IPS-20b (cell line): ENCODE measurements at regions not wholly inside any gene's neighbourhood (a gene's known extent, or its start where the extent isn't known, plus 50 kb on each side); places are given as distances from the start of the nearest gene placed in this dataset.

Experiments used
- H3K27ac ChIP-seq: one replicate; pipeline ENCODE4 v1.5.1; 2013; ENCODE audit warnings: low read length
- H3K27me3 ChIP-seq: 2 replicates; pipeline ENCODE4 v1.6.1; 2013; ENCODE audit warnings: mild to moderate bottlenecking, low read length, inconsistent platforms; ENCODE audit not compliant: insufficient read depth
- H3K36me3 ChIP-seq: 2 replicates; pipeline ENCODE4 v1.6.1; 2013; ENCODE audit warnings: low read depth, mild to moderate bottlenecking, inconsistent platforms, low read length, moderate library complexity; ENCODE audit not compliant: insufficient read depth
- H3K4me1 ChIP-seq: 2 replicates; pipeline ENCODE4 v1.6.1; 2013; ENCODE audit warnings: mild to moderate bottlenecking, control low read depth, inconsistent platforms, low read length, moderate library complexity; ENCODE audit not compliant: insufficient read depth
- H3K4me3 ChIP-seq: 2 replicates; pipeline ENCODE4 v1.5.1; 2013; ENCODE audit warnings: mild to moderate bottlenecking, low read length, inconsistent platforms
- H3K9ac ChIP-seq: 2 replicates; pipeline ENCODE4 v1.6.1; 2013; ENCODE audit warnings: low read depth, mild to moderate bottlenecking, inconsistent platforms, low read length, moderate library complexity
- H3K9me3 ChIP-seq: 2 replicates; pipeline ENCODE4 v1.6.1; 2013; ENCODE audit warnings: mild to moderate bottlenecking, low read depth, low read length, inconsistent platforms; ENCODE audit not compliant: insufficient read depth

- H3K27ac ChIP-seq = no peak overlapping the region
- no peaks in the 10 kb centered on the region for H3K9me3 ChIP-seq
- peaks cover 12% of the 10 kb centered on the region; the same call in 1 of the 2 replicates for H3K4me1 ChIP-seq
- no peak overlapping the region for H3K4me3 ChIP-seq
- H3K9ac ChIP-seq = no peak overlapping the region
- H3K36me3 ChIP-seq = no peaks in the 10 kb centered on the region
- H3K27me3 ChIP-seq = no peaks in the 10 kb centered on the region
Measured at GRCh38 chr5:14959399-14960119, 88.0 kb upstream of the ANKH start.

GRCh38 chr5:14958188-14958587, 86.6 kb upstream of the ANKH start:
- no peak overlapping the region for H3K27ac ChIP-seq

GRCh38 chr5:14956423-14957046, 85.0 kb upstream of the ANKH start:
- H3K27ac ChIP-seq = no peak overlapping the region
- no peaks in the 10 kb centered on the region for H3K27me3 ChIP-seq
- peak overlapping the region; percentile 31 for H3K4me3 ChIP-seq
- H3K4me1 ChIP-seq = peaks cover 12% of the 10 kb centered on the region; the same call in 1 of the 2 replicates
- no peaks in the 10 kb centered on the region for H3K36me3 ChIP-seq
- no peak overlapping the region for H3K9ac ChIP-seq
- H3K9me3 ChIP-seq = no peaks in the 10 kb centered on the region

More at GRCh38 chr5:14958188-14958587, 86.6 kb upstream of the ANKH start:
- Histone ChIP-seq H3K9ac (no peak overlapping the region), H3K36me3 (no peaks in the 10 kb centered on the region), H3K4me3 (no peak overlapping the region), H3K4me1 (peaks cover 12% of the 10 kb centered on the region; the same call in 1 of the 2 replicates), H3K9me3 (no peaks in the 10 kb centered on the region), H3K27me3 (no peaks in the 10 kb centered on the region)

GRCh38 chr5:14954616-14955343, 83.2 kb upstream of the ANKH start:
- Histone ChIP-seq H3K27ac (no peak overlapping the region), H3K9me3 (no peaks in the 10 kb centered on the region), H3K4me3 (no peak overlapping the region), H3K4me1 (peaks cover 12% of the 10 kb centered on the region; the same call in 1 of the 2 replicates), H3K36me3 (no peaks in the 10 kb centered on the region), H3K9ac (no peak overlapping the region), H3K27me3 (no peaks in the 10 kb centered on the region)

GRCh38 chr5:14954216-14954615, 82.6 kb upstream of the ANKH start:
- no peaks in the 10 kb centered on the region for H3K27me3 ChIP-seq
- no peak overlapping the region for H3K9ac ChIP-seq
- H3K36me3 ChIP-seq = no peaks in the 10 kb centered on the region
- H3K27ac ChIP-seq = no peak overlapping the region
- peaks cover 12% of the 10 kb centered on the region; the same call in 1 of the 2 replicates for H3K4me1 ChIP-seq
- H3K4me3 ChIP-seq = no peak overlapping the region
- H3K9me3 ChIP-seq = no peaks in the 10 kb centered on the region

- Histone ChIP-seq H3K4me3 (no peak overlapping the region), H3K4me1 (peaks cover 12% of the 10 kb centered on the region; the same call in 1 of the 2 replicates), H3K27ac (no peak overlapping the region), H3K27me3 (no peaks in the 10 kb centered on the region), H3K9ac (no peak overlapping the region), H3K36me3 (no peaks in the 10 kb centered on the region), H3K9me3 (no peaks in the 10 kb centered on the region)
Measured at GRCh38 chr5:14953075-14953607, 81.6 kb upstream of the ANKH start.

- no peak overlapping the region for H3K9ac ChIP-seq
- no peak overlapping the region for H3K4me3 ChIP-seq
- H3K27me3 ChIP-seq = no peaks in the 10 kb centered on the region
- H3K36me3 ChIP-seq = no peaks in the 10 kb centered on the region
- H3K27ac ChIP-seq = no peak overlapping the region
- H3K9me3 ChIP-seq = no peaks in the 10 kb centered on the region
- H3K4me1 ChIP-seq = no peaks in the 10 kb centered on the region
Measured at GRCh38 chr5:14948383-14948782, 76.8 kb upstream of the ANKH start.

GRCh38 chr5:14946815-14947620, 75.4 kb upstream of the ANKH start:
- Histone ChIP-seq H3K9ac (no peak overlapping the region), H3K9me3 (no peaks in the 10 kb centered on the region)

GRCh38 chr5:14945450-14945849, 73.9 kb upstream of the ANKH start:
- H3K4me3 ChIP-seq = no peak overlapping the region
- no peaks in the 10 kb centered on the region for H3K36me3 ChIP-seq
- no peaks in the 10 kb centered on the region for H3K9me3 ChIP-seq
- H3K4me1 ChIP-seq = no peaks in the 10 kb centered on the region
- no peak overlapping the region for H3K27ac ChIP-seq
- H3K27me3 ChIP-seq = no peaks in the 10 kb centered on the region
- no peak overlapping the region for H3K9ac ChIP-seq

More at GRCh38 chr5:14946815-14947620, 75.4 kb upstream of the ANKH start:
- H3K4me1 ChIP-seq = no peaks in the 10 kb centered on the region
- no peak overlapping the region for H3K27ac ChIP-seq
- no peaks in the 10 kb centered on the region for H3K27me3 ChIP-seq
- no peaks in the 10 kb centered on the region for H3K36me3 ChIP-seq
- no peak overlapping the region for H3K4me3 ChIP-seq

GRCh38 chr5:14944996-14945395, 73.4 kb upstream of the ANKH start:
- H3K4me1 ChIP-seq = no peaks in the 10 kb centered on the region
- H3K27ac ChIP-seq = no peak overlapping the region
- H3K9me3 ChIP-seq = no peaks in the 10 kb centered on the region
- H3K36me3 ChIP-seq = no peaks in the 10 kb centered on the region
- no peak overlapping the region for H3K4me3 ChIP-seq
- H3K9ac ChIP-seq = no peak overlapping the region
- H3K27me3 ChIP-seq = no peaks in the 10 kb centered on the region

- no peaks in the 10 kb centered on the region for H3K36me3 ChIP-seq
- no peak overlapping the region for H3K27ac ChIP-seq
- H3K4me3 ChIP-seq = no peak overlapping the region
- no peaks in the 10 kb centered on the region for H3K9me3 ChIP-seq
- no peaks in the 10 kb centered on the region for H3K27me3 ChIP-seq
- H3K9ac ChIP-seq = no peak overlapping the region
- no peaks in the 10 kb centered on the region for H3K4me1 ChIP-seq
Measured at GRCh38 chr5:14944350-14944739, 72.8 kb upstream of the ANKH start.
